ENCODE measurements at regions not wholly inside any gene's neighbourhood (a gene's known extent, or its start where the extent isn't known, plus 50 kb on each side); places are given as distances from the start of the nearest gene placed in this dataset.

DNA sequence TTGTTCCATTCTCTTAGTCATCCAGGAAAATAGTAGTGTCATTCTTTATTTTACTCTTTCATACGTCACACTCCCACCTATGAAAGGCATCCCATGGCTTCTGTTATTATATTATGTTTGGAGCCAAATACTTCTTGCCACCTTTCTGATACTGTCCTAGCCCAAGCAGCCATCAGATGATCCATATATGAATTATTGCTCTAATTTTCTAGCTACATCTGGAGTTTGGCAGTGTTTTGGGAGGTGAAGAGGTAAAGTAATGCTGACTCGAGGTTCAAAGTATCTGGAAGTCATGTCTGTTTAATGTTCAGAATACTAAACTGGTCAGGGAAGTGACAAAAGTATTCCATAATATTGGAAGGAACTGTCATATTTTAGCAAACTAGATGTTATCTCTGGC lies 362.5 kb downstream of the GPR37 start:
- TF ChIP-seq CTCF (IDR thresholded peaks at IDR 0.05; ENCODE audit: low read depth, low read length) = no peak
- ChIA-PET POLR2A (no interaction called here), CTCF (interaction anchor here (1.8 kb wide), 1 partner anchor 127 kb away, joined by 4 read pairs; no protein-coding TSS in a partner anchor)
- H3K4me3 ChIP-seq (ENCODE audit: low read depth, low read length) = no peak overlapping the region
- no peaks in the 10 kb centered on the region for H3K9me3 ChIP-seq (ENCODE audit: control insufficient read depth, insufficient read depth, low read length)
- DNase-seq (ENCODE audit: low read depth, low spot score) = no peak
- H3K27ac ChIP-seq (ENCODE audit: low read depth, low read length) = no peak overlapping the region
- H3K27me3 ChIP-seq (ENCODE audit: control insufficient read depth, insufficient read depth, low read length) = no peaks in the 10 kb centered on the region

- POLR2A ChIA-PET = no interaction called here
- TF ChIP-seq CTCF (IDR thresholded peaks at IDR 0.05; ENCODE audit: low read depth, low read length) = no peak
- CTCF ChIA-PET = interaction anchor here (0.9 kb wide), 1 partner anchor 366 kb away, joined by 3 read pairs; the partner anchor contains the start of gene GPR37
Observed at GRCh38 chr7:124399941-124400340, 365.7 kb downstream of the GPR37 start.

GRCh38 chr7:124398937-124399552 lies 366.2 kb upstream of the TMEM229A start:
- TF ChIP-seq CTCF (IDR thresholded peaks at IDR 0.05; ENCODE audit: low read depth, low read length) = no peak
- Histone ChIP-seq H3K9me3 (ENCODE audit: control insufficient read depth, insufficient read depth, low read length) (no peaks in the 10 kb centered on the region), H3K4me3 (ENCODE audit: low read depth, low read length) (no peak overlapping the region), H3K27me3 (ENCODE audit: control insufficient read depth, insufficient read depth, low read length) (no peaks in the 10 kb centered on the region), H3K27ac (ENCODE audit: low read depth, low read length) (no peak overlapping the region)
- CTCF ChIA-PET = interaction anchor here (0.6 kb wide), 1 partner anchor 291 kb away, joined by 3 read pairs; no protein-coding TSS in a partner anchor
- DNase-seq (ENCODE audit: low read depth, low spot score) = no peak
- POLR2A ChIA-PET = no interaction called here

More at GRCh38 chr7:124399941-124400340, 365.7 kb downstream of the GPR37 start:
- H3K4me3 ChIP-seq (ENCODE audit: low read depth, low read length) = no peak overlapping the region
- no peaks in the 10 kb centered on the region for H3K27me3 ChIP-seq (ENCODE audit: control insufficient read depth, insufficient read depth, low read length)
- no peak overlapping the region for H3K27ac ChIP-seq (ENCODE audit: low read depth, low read length)
- no peaks in the 10 kb centered on the region for H3K9me3 ChIP-seq (ENCODE audit: control insufficient read depth, insufficient read depth, low read length)
- no peak for DNase-seq (ENCODE audit: low read depth, low spot score)

DNA sequence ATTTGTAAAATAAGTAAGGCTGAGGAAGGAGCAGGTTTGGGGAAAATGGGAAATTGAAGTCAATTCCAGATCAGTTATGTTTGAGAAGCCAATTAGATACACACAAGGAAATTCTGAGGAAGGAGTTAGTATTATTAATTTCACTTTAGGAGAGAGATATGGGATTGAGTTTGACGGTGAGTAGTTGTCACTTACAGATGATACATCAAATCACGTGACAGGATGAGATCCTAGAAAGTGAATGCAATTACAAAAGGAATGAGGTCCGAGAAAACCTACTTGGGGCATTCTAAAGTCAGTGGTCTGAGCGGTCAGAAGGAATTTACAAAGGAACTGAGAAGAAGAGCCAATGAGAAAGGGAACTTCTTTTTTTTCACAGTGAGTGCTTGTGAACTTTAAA lies 364.3 kb upstream of the TMEM229A start:
- H3K27ac ChIP-seq (ENCODE audit: low read depth, low read length) = no peak overlapping the region
- H3K4me3 ChIP-seq (ENCODE audit: low read depth, low read length) = no peak overlapping the region
- POLR2A ChIA-PET = no interaction called here
- H3K27me3 ChIP-seq (ENCODE audit: control insufficient read depth, insufficient read depth, low read length) = no peaks in the 10 kb centered on the region
- no peak for TF ChIP-seq CTCF (IDR thresholded peaks at IDR 0.05; ENCODE audit: low read depth, low read length)
- H3K9me3 ChIP-seq (ENCODE audit: control insufficient read depth, insufficient read depth, low read length) = no peaks in the 10 kb centered on the region
- CTCF ChIA-PET = no interaction called here
- no peak for DNase-seq (ENCODE audit: low read depth, low spot score)

DNA sequence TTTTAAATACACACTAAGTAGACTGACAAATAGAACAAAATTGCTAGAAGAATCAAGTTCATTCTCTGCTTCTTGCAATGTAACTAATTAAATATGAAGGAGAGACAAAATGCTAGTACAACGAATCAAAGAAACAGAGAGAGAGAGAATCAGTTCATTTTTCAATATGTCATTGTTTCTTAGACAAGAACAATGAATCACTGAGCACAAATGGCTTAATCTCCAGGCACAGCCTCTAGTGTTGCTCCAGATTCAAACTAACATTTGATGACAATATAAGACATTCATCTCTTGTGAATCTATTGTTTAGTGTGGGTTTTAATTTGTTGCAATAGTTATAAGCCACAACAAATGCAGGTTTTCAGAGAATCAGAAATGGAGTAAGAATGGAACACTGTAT lies 357.4 kb upstream of the TMEM229A start:
- Histone ChIP-seq H3K4me3 (ENCODE audit: low read depth, low read length) (no peak overlapping the region), H3K27ac (ENCODE audit: low read depth, low read length) (no peak overlapping the region), H3K9me3 (ENCODE audit: control insufficient read depth, insufficient read depth, low read length) (no peaks in the 10 kb centered on the region), H3K27me3 (ENCODE audit: control insufficient read depth, insufficient read depth, low read length) (no peaks in the 10 kb centered on the region)
- ChIA-PET POLR2A (no interaction called here), CTCF (no interaction called here)
- no peak for TF ChIP-seq CTCF (IDR thresholded peaks at IDR 0.05; ENCODE audit: low read depth, low read length)
- DNase-seq (ENCODE audit: low read depth, low spot score) = no peak

Measured in AG04450 (cell line).